ENCODE measurements at regions not wholly inside any gene's neighbourhood (a gene's known extent, or its start where the extent isn't known, plus 50 kb on each side); places are given as distances from the start of the nearest gene placed in this dataset.
A peak's percentile ranks its signal among the peaks of the same experiment; 100 is the strongest.

GRCh38 chr5:110853267-110853666 is 114.5 kb downstream of the SLC25A46 start:
- H3K27ac ChIP-seq: no peak overlapping the region
- ATAC-seq: peak; percentile 33
- intact Hi-C loops (cut with DNase I): no loop called here
- H3K9me3 ChIP-seq: peaks cover 7% of the 10 kb centered on the region
- H3K4me1 ChIP-seq: no peaks in the 10 kb centered on the region
- no peaks in the 10 kb centered on the region for H3K36me3 ChIP-seq
- TF ChIP-seq CTCF (IDR thresholded peaks at IDR 0.05): no peak
- H3K27me3 ChIP-seq: no peaks in the 10 kb centered on the region
- no peak for DNase-seq
- no peak overlapping the region for H3K4me3 ChIP-seq

DNA sequence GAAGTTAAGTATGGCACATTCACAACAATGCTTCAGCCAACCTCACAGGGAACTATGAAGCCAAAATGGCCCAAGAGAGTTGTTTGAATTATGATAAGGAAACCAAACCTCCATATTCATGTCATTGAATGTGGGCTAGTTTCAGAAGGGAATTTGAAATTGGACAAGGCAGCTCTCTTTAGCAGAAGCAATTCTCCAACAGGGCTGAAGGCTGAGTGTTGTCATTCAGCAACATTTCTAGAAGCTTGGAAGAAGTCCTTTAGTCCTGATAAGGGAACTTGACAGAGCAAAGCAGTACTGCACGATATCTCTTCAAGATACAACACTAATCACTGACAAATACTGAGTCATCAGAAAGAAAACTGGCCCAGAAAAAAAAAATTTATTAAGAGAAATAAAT is 115.4 kb downstream of the SLC25A46 start:
- H3K4me1 ChIP-seq: no peaks in the 10 kb centered on the region
- no peaks in the 10 kb centered on the region for H3K36me3 ChIP-seq
- no peak for ATAC-seq
- intact Hi-C loops (cut with DNase I): no loop called here
- H3K9me3 ChIP-seq: no peaks in the 10 kb centered on the region
- DNase-seq: no peak
- H3K27ac ChIP-seq: no peak overlapping the region
- H3K27me3 ChIP-seq: no peaks in the 10 kb centered on the region
- no peak for TF ChIP-seq CTCF (IDR thresholded peaks at IDR 0.05)
- H3K4me3 ChIP-seq: no peak overlapping the region

DNA sequence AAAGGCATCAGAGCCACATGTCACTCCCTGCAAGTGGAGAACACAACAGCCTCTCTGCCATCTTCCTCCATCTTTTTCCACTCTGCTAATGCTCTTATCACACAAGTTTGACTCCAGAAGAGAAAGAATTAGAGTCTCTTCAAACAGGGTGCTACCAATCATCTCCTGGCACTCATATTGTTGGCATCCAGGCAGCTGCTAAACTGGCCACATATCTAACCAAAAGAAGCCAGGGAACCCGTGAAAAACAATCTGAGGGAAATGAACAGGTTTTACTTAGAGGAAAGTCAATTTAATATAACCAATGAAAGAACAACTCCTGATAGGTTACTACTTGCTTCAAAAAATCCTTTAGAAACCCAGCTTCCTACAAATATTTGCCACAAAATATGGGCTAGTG is 117.2 kb downstream of the SLC25A46 start:
- Histone ChIP-seq H3K4me3 (no peak overlapping the region), H3K27ac (no peak overlapping the region), H3K27me3 (no peaks in the 10 kb centered on the region), H3K4me1 (no peaks in the 10 kb centered on the region), H3K36me3 (no peaks in the 10 kb centered on the region), H3K9me3 (no peaks in the 10 kb centered on the region)
- DNase-seq: no peak
- TF ChIP-seq CTCF (IDR thresholded peaks at IDR 0.05): no peak
- intact Hi-C loops (cut with DNase I): no loop called here
- ATAC-seq: no peak

DNA sequence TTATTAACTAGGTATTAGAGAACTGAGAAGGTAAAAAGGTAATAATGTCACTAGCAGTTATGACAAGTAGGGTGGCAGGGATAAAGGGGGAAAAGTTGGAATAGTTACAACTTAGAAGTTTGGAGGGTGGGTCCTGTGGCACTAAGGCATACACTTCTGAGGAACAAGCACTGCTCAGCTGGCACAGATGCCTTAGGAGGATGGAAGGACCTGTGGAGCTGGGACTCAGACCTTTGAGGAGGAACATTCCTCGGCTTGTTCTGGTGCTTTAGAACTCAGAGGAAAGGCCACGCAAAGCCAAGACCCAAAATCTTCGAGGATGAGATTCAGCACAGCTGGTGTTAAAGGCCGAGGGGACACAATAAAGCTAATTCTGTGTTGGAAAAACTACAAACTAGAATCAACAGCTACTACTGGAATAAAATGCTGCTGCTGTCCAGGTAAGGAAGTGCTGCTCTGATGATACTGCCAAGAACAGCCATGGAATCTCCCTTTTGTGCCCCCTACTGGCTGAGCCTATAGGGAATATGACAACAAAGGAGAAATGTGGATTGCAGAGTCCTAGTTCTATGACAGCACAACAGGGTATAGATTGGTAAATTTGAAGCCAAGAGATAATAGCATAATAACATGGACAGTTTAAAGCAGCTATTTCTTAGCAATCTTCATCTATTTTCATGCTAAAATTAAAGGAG is 126.7 kb downstream of the SLC25A46 start:
- Histone ChIP-seq H3K9me3 (no peaks in the 10 kb centered on the region), H3K27me3 (no peaks in the 10 kb centered on the region), H3K4me3 (no peak overlapping the region), H3K36me3 (no peaks in the 10 kb centered on the region), H3K27ac (no peak overlapping the region), H3K4me1 (no peaks in the 10 kb centered on the region)
- ATAC-seq: peak; percentile 82
- no peak for DNase-seq
- intact Hi-C loops (cut with DNase I): no loop called here
- peak; percentile 40 for TF ChIP-seq CTCF (IDR thresholded peaks at IDR 0.05)

DNA sequence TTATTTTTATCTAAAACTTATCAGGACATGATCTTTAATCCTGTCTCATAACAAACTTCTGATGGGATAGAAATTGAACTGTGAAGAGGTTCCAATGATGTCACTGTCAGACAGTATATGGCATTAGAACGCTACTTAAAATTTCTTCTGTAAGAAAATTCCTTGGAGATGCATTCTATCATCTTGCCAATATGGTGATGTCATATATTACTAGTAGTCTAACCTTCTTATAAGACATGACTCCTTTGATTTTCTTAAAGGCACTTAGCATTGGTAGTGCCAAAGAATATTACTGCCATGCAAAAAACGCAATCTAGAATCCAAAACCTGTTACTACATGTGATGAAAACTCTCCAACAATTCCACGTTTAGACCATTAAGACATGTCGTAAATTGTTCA is 131.1 kb downstream of the SLC25A46 start:
- ATAC-seq (no peak), DNase-seq (no peak)
- intact Hi-C loops (cut with DNase I): no loop called here
- TF ChIP-seq CTCF (IDR thresholded peaks at IDR 0.05): no peak
- Histone ChIP-seq H3K9me3 (no peaks in the 10 kb centered on the region), H3K27me3 (no peaks in the 10 kb centered on the region), H3K27ac (no peak overlapping the region), H3K4me1 (no peaks in the 10 kb centered on the region), H3K4me3 (no peak overlapping the region), H3K36me3 (no peaks in the 10 kb centered on the region)

GRCh38 chr5:110872200-110872599 is 133.4 kb downstream of the SLC25A46 start:
- intact Hi-C loops (cut with DNase I): no loop called here
- Histone ChIP-seq H3K4me3 (no peak overlapping the region), H3K4me1 (no peaks in the 10 kb centered on the region), H3K36me3 (no peaks in the 10 kb centered on the region), H3K27me3 (no peaks in the 10 kb centered on the region), H3K9me3 (no peaks in the 10 kb centered on the region), H3K27ac (no peak overlapping the region)
- peak; percentile 43 for ATAC-seq
- TF ChIP-seq CTCF (IDR thresholded peaks at IDR 0.05): no peak
- no peak for DNase-seq
